Liver (tissue), 8 donors: ENCODE measurements at regions not wholly inside any gene's neighbourhood (a gene's known extent, or its start where the extent isn't known, plus 50 kb on each side); places are given as distances from the start of the nearest gene placed in this dataset.
A peak's percentile ranks its signal among the peaks of the same experiment; 100 is the strongest.

ENCODE experiments used
- DNase-seq: peaks from one replicate; pipeline ENCODE4 v3.0.0-alpha.2; 2017; ENCODE audit warnings: low spot score
- H3K27ac ChIP-seq, 2 donors: one replicate each; pipeline ENCODE4 v1.7.0; 2013; ENCODE audit warnings: inconsistent platforms in 2 of 2, low read length in 2 of 2, control low read depth in 1 of 2, low read depth in 1 of 2, mild to moderate bottlenecking in 1 of 2
- H3K27me3 ChIP-seq, 4 donors: one replicate each; pipeline versions ENCODE4 v1.6.1 to v1.7.0; 2013; ENCODE audit warnings: low read length in 3 of 4, inconsistent platforms in 1 of 4, mild to moderate bottlenecking in 1 of 4, moderate library complexity in 1 of 4; ENCODE audit not compliant: control insufficient read depth in 4 of 4, insufficient read depth in 4 of 4
- H3K36me3 ChIP-seq, 4 donors: one replicate each; pipeline versions ENCODE4 v1.6.1 to v1.7.0; 2013; ENCODE audit warnings: low read length in 3 of 4, mild to moderate bottlenecking in 3 of 4, low read depth in 1 of 4, moderate library complexity in 1 of 4; ENCODE audit not compliant: control insufficient read depth in 4 of 4, insufficient read depth in 3 of 4
- H3K4me1 ChIP-seq, 4 donors: one replicate each; pipeline versions ENCODE4 v1.6.1 to v1.7.0; 2013; ENCODE audit warnings: low read length in 3 of 4, mild to moderate bottlenecking in 3 of 4, moderate library complexity in 1 of 4; ENCODE audit not compliant: control insufficient read depth in 4 of 4, insufficient read depth in 4 of 4
- H3K4me3 ChIP-seq, 3 donors: one replicate each; pipeline versions ENCODE4 v1.6.1 to v1.7.0; 2013; ENCODE audit warnings: low read length in 3 of 3, control low read depth in 1 of 3, low read depth in 1 of 3, mild to moderate bottlenecking in 1 of 3
- H3K9ac ChIP-seq, 2 donors: one replicate each; pipeline ENCODE4 v1.7.0; 2013; ENCODE audit warnings: low read length in 2 of 2, mild to moderate bottlenecking in 2 of 2, moderate library complexity in 2 of 2, control low read depth in 1 of 2, low read depth in 1 of 2
- H3K9me3 ChIP-seq, 4 donors: one replicate each; pipeline versions ENCODE4 v1.6.1 to v1.7.0; 2013; ENCODE audit warnings: low read length in 3 of 4; ENCODE audit not compliant: control insufficient read depth in 4 of 4
- ATF3 ChIP-seq: IDR thresholded peaks from 2 replicates; pipeline ENCODE4 v1.6.1; 2016; ENCODE audit warnings: antibody characterized with exemption
- CTCF ChIP-seq: fragments of 150-350 bp; IDR thresholded peaks from 2 replicates; pipeline ENCODE4 v1.5.1; 2017; ENCODE audit warnings: improper control_type of control experiment, low read depth, low read length; ENCODE audit not compliant: missing input control
- EGR1 ChIP-seq, 2 donors: IDR thresholded peaks; 2 replicates each; pipeline ENCODE4 v1.6.1; 2016 to 2018; ENCODE audit warnings: antibody characterized with exemption in 2 of 2, low read depth in 2 of 2
- FOXA2 ChIP-seq: IDR thresholded peaks from 2 replicates; pipeline ENCODE4 v1.6.1; 2016; ENCODE audit warnings: antibody characterized with exemption
- HNF4A ChIP-seq, 2 donors: conservative IDR thresholded peaks; 2 replicates each; pipeline ENCODE4 v1.6.1; 2016; ENCODE audit warnings: antibody characterized with exemption in 2 of 2, mild to moderate bottlenecking in 2 of 2
- HNF4G ChIP-seq: IDR thresholded peaks from 2 replicates; pipeline ENCODE4 v1.6.1; 2016; ENCODE audit warnings: antibody characterized with exemption
- JUND ChIP-seq, 2 donors: IDR thresholded peaks; 2 replicates each; pipeline ENCODE4 v1.6.1; 2016; ENCODE audit warnings: antibody characterized with exemption in 2 of 2
- RAD21 ChIP-seq, 2 donors: IDR thresholded peaks; 2 replicates each; pipeline ENCODE4 v1.6.1; 2016; ENCODE audit warnings: antibody characterized with exemption in 2 of 2, mild to moderate bottlenecking in 2 of 2
- REST ChIP-seq: IDR thresholded peaks from 2 replicates; pipeline ENCODE4 v1.6.1; 2016; ENCODE audit warnings: antibody characterized with exemption, mild to moderate bottlenecking
- RXRA ChIP-seq, 2 donors: IDR thresholded peaks; 2 replicates each; pipeline ENCODE4 v1.6.1; 2017 to 2018; ENCODE audit warnings: antibody characterized with exemption in 2 of 2, mild to moderate bottlenecking in 1 of 2
- SP1 ChIP-seq: IDR thresholded peaks from 2 replicates; pipeline ENCODE4 v1.6.1; 2018; ENCODE audit warnings: antibody characterized with exemption, mild to moderate bottlenecking
- TAF1 ChIP-seq: conservative IDR thresholded peaks from 2 replicates; pipeline ENCODE4 v1.6.1; 2016; ENCODE audit warnings: antibody characterized with exemption, mild to moderate bottlenecking
- YY1 ChIP-seq: IDR thresholded peaks from 2 replicates; pipeline ENCODE4 v1.6.1; 2016; ENCODE audit warnings: antibody characterized with exemption, mild to moderate bottlenecking
- WGBS: extraction: QIAGEN DNeasy Blood & Tissue Kit; methylation state at CpG from one replicate; pipeline ENCODE4 v1.1.7; 2013; 5-methylcytosine and 5-hydroxymethylcytosine counted together
- donor health status: healthy.
- donor health status: healthy.
- donor health status: healthy.
- donor health status: healthy.
- donor health status: healthy.

GRCh38 chr2:235373171-235373570, 120.7 kb upstream of the AGAP1 start:
- Histone ChIP-seq H3K9ac (no peak overlapping the region), H3K4me1 (peaks cover 0 to 2% (median 0%) of the 10 kb centered on the region in 4 donors), H3K36me3 (no peaks in the 10 kb centered on the region), H3K4me3 (no peak overlapping the region), H3K27ac (no peak overlapping the region), H3K27me3 (no peaks in the 10 kb centered on the region), H3K9me3 (no peaks in the 10 kb centered on the region)
- TF ChIP-seq YY1 (no peak), EGR1 (IDR thresholded peaks at IDR 0.05; ENCODE audit: low read depth in 2 of 2) (no peak), TAF1 (no peak), HNF4A (conservative IDR thresholded peaks at IDR 0.05) (no peak), SP1 (no peak), FOXA2 (no peak), RXRA (IDR thresholded peaks at IDR 0.05) (no peak)
- DNase-seq, result no peak
- WGBS, result 91% methylated on average over 2 of the region's 2 CpGs

GRCh38 chr2:235377176-235377575, 116.7 kb upstream of the AGAP1 start:
- Histone ChIP-seq H3K27ac (no peak overlapping the region), H3K36me3 (no peaks in the 10 kb centered on the region), H3K4me3 (no peak overlapping the region), H3K27me3 (no peaks in the 10 kb centered on the region), H3K9me3 (no peaks in the 10 kb centered on the region), H3K9ac (no peak overlapping the region), H3K4me1 (peaks cover 2 to 6% (median 5%) of the 10 kb centered on the region in 4 donors)
- DNase-seq, result no peak
- no peak for TF ChIP-seq RAD21 (IDR thresholded peaks at IDR 0.05)
- TF ChIP-seq JUND (IDR thresholded peaks at IDR 0.05), result no peak
- TF ChIP-seq EGR1 (IDR thresholded peaks at IDR 0.05; ENCODE audit: low read depth in 2 of 2), result no peak
- TF ChIP-seq HNF4G, result no peak
- TF ChIP-seq CTCF, result no peak
- TF ChIP-seq ATF3, result no peak
- TF ChIP-seq REST, result no peak
- no peak for TF ChIP-seq RXRA (IDR thresholded peaks at IDR 0.05)
- WGBS, result 71% methylated on average over 4 of the region's 4 CpGs

- Histone ChIP-seq H3K4me3 (no peak overlapping the region), H3K27ac (no peak overlapping the region), H3K9ac (no peak overlapping the region), H3K9me3 (no peaks in the 10 kb centered on the region), H3K27me3 (no peaks in the 10 kb centered on the region), H3K36me3 (no peaks in the 10 kb centered on the region), H3K4me1 (peaks cover 5 to 16% (median 14%) of the 10 kb centered on the region in 4 donors)
- TF ChIP-seq RAD21 (IDR thresholded peaks at IDR 0.05) (peak in 1 of 2 donors; percentile 6), RXRA (IDR thresholded peaks at IDR 0.05) (no peak), CTCF (no peak)
- WGBS, result 57% methylated on average over 4 of the region's 4 CpGs
- DNase-seq, result no peak
Observed at GRCh38 chr2:235378246-235378645, 115.6 kb upstream of the AGAP1 start.
